ENCODE measurements at regions not wholly inside any gene's neighbourhood (a gene's known extent, or its start where the extent isn't known, plus 50 kb on each side); places are given as distances from the start of the nearest gene placed in this dataset.
"Not testable (repeated sequence)": the region's sequence is repeated elsewhere in the genome, so short reads cannot be mapped to it uniquely, and the experiment has no call there.

GRCh38 chr13:99737481-99738245 is 233.9 kb downstream of the ZIC5 start:
- no peak for DNase-seq (ENCODE audit: low spot score)

DNA sequence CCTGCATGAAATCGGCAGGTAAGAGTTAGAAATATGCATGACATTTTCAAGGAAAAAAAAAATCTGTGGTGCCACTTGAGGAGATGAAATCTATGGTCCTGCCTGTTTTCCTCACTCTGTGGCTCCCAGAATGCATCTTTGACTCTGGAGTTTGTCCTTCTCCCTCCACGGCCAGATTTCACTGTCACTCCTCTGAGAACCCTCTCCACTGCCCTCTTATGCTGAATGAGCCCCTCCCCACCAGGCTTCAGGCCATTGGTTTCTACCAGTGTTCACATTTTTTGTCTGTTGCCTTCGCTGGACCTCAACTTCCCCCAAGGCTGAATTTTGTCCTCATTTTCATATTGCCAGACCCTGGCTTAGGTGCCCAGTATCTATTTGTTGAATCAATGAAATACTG is 235.0 kb downstream of the ZIC5 start:
- no peak for DNase-seq (ENCODE audit: low spot score)

- no peak for DNase-seq (ENCODE audit: low spot score)
These were observed 232.9 kb downstream of the TM9SF2 start for GRCh38 chr13:99734013-99734693.

- DNase-seq (ENCODE audit: low spot score), result no peak
These were observed 232.1 kb downstream of the TM9SF2 start for GRCh38 chr13:99733346-99733745.

DNA sequence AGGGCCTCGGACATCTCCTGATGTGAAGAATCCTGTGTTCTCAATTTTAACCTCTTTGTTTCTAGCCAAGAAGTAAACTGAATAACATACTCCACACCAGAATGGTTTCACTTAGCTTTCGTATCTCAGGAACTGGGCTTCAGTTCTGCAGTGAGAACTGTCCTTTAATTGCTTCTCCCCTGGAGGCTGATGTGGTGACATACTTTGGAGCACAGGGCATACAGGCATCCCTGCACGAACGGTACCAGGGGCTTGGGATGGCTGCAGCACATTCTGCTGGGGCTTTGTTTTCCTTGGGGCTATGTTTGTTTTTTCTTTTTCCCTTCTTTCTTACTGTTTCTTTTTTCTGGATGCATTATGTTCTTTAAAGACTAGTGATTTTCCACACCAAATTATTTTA is 230.5 kb downstream of the TM9SF2 start:
- no peak for DNase-seq (ENCODE audit: low spot score)

- DNase-seq (ENCODE audit: low spot score), result no peak
These were observed 229.1 kb downstream of the TM9SF2 start for GRCh38 chr13:99730403-99730802.

- DNase-seq (ENCODE audit: low spot score), result no peak
These were observed 228.5 kb downstream of the TM9SF2 start for GRCh38 chr13:99729745-99730144.

- DNase-seq (ENCODE audit: low spot score), result not testable (repeated sequence)
These were observed 226.4 kb downstream of the TM9SF2 start for GRCh38 chr13:99727651-99728050.

DNA sequence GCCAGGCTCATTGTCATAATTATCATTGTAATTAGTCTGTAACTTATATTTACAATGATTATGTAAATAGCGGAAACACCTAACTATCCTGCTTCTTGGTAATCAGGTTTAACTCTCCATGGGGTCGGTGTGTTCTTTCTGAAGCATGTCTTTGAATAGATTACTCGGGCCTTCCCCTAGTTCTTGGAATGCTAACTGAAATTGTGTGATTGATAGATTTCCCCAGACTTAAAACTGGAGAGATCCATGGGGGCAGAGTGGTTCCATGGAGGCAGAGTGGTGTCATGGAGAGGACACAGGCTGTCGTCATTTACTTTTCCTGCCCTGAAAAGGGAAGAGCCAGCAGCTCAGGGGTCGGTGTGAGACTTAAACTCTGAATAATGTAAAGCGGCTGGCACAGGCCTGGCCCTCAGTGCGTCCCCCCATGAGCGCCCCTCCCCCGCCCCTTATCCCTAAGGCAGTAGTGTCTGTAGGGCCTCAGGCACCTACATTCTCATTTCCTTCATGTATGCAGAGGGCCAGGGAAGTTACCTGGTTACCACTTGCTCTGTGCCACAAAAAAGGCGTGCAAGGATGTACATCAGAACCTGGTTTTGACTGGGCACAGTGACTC is 225.1 kb downstream of the TM9SF2 start:
- DNase-seq (ENCODE audit: low spot score), result no peak

GRCh38 chr13:99725644-99726043 is 224.4 kb downstream of the TM9SF2 start:
- no peak for DNase-seq (ENCODE audit: low spot score)

DNA sequence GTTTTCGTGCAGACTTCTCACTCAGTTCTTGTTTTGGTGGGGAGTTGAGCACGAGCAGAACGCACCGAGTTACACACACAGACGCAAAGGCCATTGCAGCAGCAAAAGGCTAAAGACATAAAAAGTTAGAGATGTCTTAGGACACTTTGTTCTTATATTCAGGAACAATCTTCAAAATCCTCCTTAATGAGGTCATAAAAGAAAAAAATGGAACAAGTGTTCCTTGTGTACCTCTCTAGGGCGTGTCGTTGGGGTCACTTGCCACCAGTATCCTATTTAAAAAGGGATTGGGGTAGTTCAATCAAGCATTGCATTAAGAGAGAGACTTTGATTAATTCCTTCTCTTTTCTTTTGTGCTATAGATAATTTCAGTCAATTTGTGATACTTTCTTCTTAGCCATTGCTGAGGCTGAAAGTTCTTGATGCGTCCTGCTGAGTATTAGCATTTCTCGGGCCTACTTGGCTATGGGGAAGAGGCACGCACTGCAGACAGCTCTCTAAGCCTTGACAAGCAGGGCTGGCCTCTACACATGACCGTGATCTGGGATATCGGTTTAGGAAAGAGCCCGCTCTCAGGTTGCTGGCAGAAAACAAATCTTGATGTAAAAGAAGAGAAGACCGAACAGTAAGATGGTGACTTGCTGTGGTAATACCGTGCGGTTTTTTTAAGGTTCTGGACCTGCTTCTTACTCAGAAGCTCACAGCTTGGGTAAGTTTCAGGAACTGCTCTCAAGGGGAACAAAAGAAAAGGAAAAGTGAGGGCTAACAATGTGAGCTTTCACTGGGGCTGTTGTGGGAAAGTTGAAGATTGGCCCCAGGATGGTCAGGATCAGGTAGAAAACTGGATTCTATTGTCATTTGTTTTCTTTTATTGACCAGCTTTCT is 223.6 kb downstream of the TM9SF2 start:
- DNase-seq (ENCODE audit: low spot score), result no peak

- no peak for DNase-seq (ENCODE audit: low spot score)
These were observed 222.6 kb downstream of the TM9SF2 start for GRCh38 chr13:99723878-99724277.

- no peak for DNase-seq (ENCODE audit: low spot score)
These were observed 221.7 kb downstream of the TM9SF2 start for GRCh38 chr13:99722931-99723330.

DNA sequence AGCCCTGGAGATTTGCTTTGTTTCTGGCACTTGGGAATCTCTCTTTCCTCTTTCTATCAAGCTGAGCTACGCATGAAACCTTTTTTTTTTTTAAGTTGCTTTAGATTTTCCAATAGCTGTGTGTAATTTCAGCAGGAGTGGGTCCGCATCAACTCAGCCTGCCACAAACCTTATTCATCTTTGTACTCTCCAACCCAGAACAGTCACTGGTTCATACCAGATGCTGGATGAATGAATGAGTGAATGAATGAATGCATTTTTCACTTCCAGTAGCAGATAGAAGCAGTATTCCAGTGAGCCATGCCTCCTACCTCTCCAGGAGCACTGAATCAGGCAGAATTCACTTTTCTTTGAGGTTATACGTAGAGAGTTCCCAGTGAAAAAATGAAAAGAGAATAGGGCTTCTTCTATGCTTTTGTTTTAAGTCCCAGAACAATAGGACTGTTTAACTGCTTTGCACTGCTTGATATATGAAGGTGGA is 221.1 kb downstream of the TM9SF2 start:
- no peak for DNase-seq (ENCODE audit: low spot score)

- no peak for DNase-seq (ENCODE audit: low spot score)
These were observed 220.5 kb downstream of the TM9SF2 start for GRCh38 chr13:99721606-99722337.

- no peak for DNase-seq (ENCODE audit: low spot score)
These were observed 216.8 kb downstream of the TM9SF2 start for GRCh38 chr13:99717959-99718674.

DNA sequence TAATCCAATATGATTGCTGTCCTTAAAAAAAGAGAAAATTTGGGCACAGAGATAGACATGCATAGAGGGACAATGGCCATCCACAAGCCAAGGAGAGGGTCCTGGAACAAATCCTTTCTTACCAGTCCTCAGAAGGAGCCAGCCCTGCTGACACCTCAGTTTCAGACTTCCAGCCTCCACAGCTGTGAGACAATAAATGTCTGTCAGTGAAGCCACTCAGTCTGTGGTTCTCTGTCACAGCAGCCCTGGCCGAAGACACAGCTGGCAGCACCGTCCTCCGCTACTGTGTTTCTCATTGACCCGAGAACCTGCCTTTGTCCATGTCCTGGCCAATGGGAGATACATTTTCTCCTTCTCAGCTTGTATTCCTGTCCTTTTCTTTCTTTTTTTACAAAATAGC is 207.9 kb downstream of the TM9SF2 start:
- no peak for DNase-seq (ENCODE audit: low spot score)

- no peak for DNase-seq (ENCODE audit: low spot score)
These were observed 203.1 kb downstream of the TM9SF2 start for GRCh38 chr13:99704390-99704789.

- no peak for DNase-seq (ENCODE audit: low spot score)
These were observed 202.6 kb downstream of the TM9SF2 start for GRCh38 chr13:99703908-99704307.

DNA sequence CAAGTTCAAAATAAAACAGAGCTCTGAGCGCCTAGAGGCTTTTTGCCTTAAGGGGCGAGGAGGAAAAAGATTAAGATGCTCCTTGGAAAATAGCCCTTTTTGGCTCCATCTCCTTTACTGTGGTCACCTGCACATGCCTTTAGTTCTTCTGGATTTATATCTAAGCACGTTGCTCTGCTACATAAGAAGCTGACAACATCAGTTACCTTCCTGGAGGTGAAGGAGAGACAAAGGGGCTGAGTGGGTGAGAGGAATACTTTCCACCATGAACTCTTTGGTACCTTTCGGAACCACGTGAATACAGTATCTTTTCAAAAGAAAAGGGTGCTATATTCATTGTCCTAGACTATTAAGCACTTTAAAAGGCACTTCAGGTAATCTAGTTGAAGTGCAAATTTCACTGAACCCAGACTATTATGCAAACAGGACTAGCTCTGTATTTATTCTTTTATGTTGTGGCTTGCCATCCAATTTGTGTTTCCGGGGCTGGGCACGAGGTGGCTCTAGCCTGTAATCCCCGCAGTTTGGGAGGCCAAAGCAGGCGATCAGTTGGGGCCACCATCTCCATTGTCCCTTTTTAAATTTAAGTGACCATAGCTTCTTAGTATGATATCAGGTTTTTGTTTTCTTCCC is 201.5 kb downstream of the TM9SF2 start:
- DNase-seq (ENCODE audit: low spot score), result no peak

Data from COLO829 (cell line).